ENCODE measurements at regions not wholly inside any gene's neighbourhood (a gene's known extent, or its start where the extent isn't known, plus 50 kb on each side); places are given as distances from the start of the nearest gene placed in this dataset.
"Not testable (repeated sequence)": the region's sequence is repeated elsewhere in the genome, so short reads cannot be mapped to it uniquely, and the experiment has no call there.

GRCh38 chrX:114272096-114272686, 311.7 kb upstream of the HTR2C start:
- no peak for DNase-seq (ENCODE audit: low read depth)

DNA sequence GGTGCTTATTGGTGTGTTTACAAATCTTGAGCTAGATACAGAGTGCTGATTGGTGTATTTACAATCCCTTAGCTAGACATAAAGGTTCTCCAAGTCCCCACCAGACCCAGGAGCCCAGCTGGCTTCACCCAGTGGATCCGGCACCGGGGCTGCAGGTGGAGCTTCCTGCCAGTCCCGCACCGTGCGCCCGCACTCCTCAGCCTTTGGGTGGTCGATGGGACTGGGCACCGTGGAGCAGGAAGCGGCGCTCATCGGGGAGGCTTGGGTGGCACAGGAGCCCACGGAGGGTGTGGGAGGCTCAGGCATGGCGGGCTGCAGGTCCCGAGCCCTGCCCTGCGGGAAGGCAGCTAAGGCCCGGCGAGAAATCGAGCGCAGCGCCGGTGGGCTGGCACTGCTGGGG, 313.5 kb upstream of the HTR2C start:
- not testable (repeated sequence) for DNase-seq (ENCODE audit: low read depth)

DNA sequence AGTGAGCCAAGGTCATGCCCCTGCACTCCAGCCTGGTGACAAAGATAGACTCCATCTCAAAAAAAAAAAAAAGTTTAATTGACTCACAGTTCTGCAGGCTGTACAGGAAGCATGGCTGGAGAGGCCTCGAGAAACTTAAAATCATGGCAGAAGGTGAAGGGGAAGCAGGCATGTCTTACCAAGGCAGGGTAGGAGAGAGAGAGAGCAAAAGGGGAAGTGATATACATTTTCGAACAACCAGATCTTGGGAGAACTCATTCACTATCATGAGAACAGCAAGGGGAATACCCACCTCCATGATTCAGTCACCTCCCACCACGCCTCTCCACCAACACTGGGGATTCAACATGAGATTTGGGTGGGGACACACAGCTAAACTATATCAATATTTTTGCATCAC, 315.2 kb upstream of the HTR2C start:
- DNase-seq (ENCODE audit: low read depth) = no peak

DNA sequence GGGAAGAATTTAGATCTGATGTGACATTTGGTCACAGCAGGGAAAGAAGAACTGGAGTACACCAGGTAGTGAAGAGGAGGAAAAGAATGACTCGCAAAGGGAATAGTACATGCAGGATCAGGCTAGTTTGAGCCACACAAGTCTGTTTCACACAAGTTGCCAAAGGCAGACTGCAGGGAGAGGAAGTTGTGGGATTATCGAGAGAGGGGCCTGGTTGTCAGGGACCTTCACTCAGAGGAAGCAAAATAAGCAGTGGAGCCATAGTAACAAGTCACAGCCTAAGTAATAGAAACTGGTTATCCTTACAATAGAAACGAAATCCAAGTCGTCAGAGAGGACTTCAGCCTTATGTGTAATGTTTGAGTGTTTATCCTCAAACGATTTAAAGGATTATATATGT, 316.7 kb upstream of the HTR2C start:
- DNase-seq (ENCODE audit: low read depth) = no peak

DNA sequence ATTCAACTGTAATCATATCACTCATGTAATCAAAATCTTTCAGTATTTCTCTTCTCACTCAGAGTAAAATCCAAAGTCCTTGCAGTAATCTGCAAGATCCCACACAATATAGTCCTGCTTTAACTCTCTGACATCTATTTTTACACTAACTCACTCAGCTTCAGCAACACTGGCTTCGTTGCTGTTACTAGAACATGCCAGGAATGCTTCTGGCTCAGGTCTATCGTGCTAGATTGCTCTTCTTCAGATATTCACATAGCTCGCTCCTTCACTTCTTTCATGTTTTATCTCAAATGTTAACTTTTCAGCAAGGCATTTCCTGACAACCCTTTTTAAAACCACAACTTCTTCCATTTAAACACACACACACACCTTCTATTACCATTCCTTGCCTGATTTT, 331.7 kb upstream of the HTR2C start:
- no peak for DNase-seq (ENCODE audit: low read depth)

DNA sequence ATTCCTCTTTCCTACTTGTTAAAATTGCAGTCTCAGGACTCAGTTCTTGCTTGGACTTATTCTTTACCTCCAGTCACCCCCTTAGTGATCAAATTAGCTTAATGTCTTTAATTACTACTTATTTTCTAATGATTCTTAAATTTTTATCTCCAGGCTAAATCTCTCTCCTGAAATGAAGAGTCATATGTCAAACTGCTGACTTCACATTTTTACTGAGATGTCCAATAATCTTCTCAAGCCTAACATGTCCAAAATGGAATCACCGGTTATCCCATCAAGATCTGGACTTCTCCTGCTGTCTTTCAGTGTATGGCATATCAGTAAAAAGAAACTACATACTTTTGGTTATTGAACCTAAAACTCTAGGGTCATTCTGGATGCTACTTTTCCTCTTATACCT, 332.3 kb upstream of the HTR2C start:
- no peak for DNase-seq (ENCODE audit: low read depth)

DNA sequence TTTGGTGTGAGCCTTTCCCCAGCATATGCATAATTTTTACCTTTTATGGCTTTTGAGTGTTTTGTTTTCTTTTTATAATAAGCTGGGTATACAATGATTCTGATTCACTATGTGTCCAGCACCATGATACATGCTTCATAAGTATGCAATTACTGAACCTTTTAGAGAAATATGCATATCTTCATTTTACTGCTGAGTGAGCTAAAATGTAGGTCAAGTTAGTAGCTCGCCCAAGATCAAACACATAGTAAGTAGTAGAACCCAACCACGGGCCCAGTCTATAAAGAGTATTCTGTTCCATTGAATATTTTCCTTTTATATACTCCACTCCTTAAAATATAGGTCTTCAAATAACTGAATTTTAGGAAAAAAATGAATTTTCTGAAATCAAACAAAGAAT, 362.4 kb upstream of the HTR2C start:
- no peak for DNase-seq (ENCODE audit: low read depth)

- DNase-seq (ENCODE audit: low read depth) = no peak
Observed at GRCh38 chrX:114210879-114211278, 373.0 kb upstream of the HTR2C start.

DNA sequence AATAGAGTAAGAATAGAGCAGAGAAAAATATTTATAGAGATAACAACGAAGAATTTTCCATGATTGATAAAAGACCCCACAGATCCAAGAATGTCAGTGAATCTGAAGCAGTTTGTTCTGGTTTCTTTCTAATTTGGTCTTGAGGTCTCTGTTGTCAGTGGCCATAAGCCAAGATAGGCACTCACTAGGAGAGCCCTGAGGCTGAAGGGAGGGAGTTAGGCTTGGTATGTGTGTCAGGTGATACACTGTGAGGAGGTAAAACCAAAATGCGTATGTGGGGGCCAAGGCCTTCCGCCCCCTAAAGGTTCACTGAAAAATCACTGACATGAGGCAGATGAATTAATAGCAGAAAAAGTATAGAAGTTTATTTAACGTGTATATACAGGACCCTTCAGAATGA, 382.3 kb upstream of the HTR2C start:
- DNase-seq (ENCODE audit: low read depth) = no peak

DNA sequence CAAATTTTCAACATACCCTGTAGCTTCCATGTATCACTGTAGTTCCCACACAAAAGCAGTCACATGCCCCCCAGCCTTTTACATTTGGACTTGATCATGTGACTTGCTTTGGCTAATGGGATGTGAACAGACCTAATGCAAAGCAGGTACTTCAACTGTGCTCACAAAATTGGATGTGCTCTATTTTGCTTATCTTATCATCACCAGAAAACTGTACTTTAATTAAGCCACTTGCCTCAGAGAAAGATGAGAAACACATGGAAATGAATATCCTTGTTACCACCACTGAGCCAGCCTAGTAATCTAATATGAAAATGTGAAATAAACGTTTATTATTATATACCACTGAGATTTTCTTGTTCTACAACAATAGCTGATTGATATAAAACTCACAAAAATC, 402.7 kb upstream of the HTR2C start:
- DNase-seq (ENCODE audit: low read depth) = no peak

DNA sequence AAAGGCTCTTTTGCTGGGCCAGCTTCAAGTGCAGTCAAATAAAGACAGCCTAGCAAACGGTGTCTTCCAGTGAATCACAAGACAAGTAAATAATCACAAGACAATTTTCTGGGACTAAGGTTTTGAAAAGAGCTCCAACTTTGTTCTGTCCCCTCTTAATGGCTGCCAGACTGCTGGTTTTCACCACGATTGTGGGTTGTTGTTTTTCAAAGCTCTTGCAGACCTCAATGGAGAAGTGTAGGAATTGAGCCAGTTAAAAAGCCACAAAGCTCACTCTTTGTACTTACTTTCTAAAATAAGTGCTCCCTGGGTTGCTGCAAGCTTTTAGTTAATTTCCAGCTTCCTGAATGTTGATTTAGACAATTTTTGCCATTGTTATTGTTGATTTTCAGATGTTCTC, 405.8 kb upstream of the HTR2C start:
- DNase-seq (ENCODE audit: low read depth) = no peak

DNA sequence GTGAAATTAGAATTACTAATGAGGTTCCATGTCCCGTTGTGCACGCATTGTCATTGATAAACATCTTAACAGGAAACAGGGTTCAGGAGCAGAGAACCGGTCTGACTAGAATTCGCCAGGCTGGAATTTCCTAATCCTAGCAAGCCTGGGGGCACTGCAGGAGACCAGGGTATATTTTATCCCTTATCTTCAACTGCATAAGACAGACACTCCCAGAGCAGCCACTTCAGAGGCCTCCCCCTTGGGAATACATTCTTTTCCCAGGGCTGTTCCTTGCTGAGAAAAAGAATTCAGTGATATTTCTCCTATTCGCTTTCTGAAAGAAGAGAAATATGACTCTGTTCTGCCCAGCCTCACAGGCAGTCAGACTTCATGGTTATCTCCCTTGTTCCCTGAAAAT, 416.6 kb upstream of the HTR2C start:
- not testable (repeated sequence) for DNase-seq (ENCODE audit: low read depth)

GRCh38 chrX:114166601-114167000, 417.3 kb upstream of the HTR2C start:
- no peak for DNase-seq (ENCODE audit: low read depth)

GRCh38 chrX:114165537-114165936, 418.3 kb upstream of the HTR2C start:
- DNase-seq (ENCODE audit: low read depth) = no peak

GRCh38 chrX:114162068-114162735, 421.7 kb upstream of the HTR2C start:
- DNase-seq (ENCODE audit: low read depth) = no peak

DNA sequence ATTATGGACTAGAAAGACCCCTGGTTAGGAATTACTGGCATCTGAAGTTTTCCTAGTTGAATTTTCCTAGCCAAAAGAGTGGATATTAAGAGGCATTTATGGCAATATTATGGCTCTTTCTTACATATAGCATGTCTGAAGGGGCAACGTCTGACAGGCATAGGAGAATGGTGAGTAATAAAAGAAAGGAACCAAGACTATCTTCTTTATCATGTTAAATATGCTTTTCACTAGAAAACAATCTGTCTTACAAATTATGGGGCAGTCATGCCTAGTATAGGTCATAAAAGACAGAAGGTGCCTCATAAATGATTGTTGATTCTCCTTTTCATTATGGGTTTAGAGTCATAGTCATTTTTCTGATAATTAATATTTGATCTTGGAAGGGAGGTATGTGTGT, 431.1 kb upstream of the HTR2C start:
- no peak for DNase-seq (ENCODE audit: low read depth)

GRCh38 chrX:114152130-114152529, 431.8 kb upstream of the HTR2C start:
- peak; percentile 0 for DNase-seq (ENCODE audit: low read depth)

DNA sequence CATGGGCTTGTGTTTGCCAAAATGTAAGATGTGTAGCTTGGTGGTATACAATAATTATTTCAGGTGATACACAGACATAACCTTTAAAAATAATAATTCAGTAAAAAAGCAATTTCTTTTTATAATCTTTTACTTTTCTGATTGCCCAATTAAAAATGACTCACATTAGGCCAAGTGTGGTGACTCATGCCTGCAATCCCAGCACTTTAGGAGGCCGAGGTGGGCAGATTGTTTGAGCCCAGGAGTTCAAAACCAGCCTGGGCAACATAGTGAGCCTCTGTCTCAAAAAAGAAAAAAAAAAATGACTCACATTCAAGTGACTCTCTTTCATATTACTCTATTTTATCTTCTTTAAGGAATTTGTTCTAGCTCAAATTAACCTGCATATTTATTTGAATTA, 449.4 kb upstream of the HTR2C start:
- no peak for DNase-seq (ENCODE audit: low read depth)

GRCh38 chrX:114127411-114128025, 456.4 kb upstream of the HTR2C start:
- DNase-seq (ENCODE audit: low read depth) = no peak

DNA sequence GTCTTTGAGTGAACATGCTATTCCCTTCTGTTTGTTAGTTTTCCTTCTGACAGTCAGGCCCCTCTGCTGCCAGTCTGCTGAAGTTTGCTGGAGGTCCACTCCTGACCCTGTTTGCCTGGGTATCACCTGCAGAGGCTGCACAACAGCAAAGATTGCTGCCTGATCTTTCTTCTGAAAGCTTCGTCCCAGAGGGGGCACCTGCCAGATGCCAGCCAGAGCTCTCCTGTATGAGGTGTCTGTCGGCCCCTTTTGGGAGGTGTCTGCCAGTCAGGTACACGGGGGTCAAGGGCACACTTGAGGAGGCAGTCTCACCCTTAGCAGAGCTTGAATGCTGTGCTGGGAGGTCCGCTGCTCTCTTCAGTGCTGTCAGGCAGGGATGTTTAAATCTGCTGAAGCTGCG, 456.9 kb upstream of the HTR2C start:
- DNase-seq (ENCODE audit: low read depth) = no peak

DNA sequence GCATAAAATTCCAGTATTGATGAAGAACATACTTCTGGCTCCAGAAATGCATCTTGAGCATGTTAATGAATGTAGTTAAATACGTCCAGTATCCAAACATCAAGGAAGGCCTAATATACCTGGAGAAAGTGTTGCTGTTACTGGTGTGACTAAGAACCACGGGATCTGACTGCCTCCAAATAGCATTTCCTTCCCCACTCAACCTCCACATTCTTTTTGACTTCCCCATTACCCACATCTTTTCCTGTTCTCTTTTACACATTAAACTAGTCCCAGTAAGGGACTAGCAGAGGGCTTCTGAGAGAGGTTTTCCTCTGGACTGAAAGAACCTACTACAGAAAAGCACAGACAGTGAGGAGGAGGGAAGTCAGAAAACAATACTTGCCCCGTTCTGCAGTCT, 482.8 kb upstream of the HTR2C start:
- no peak for DNase-seq (ENCODE audit: low read depth)

DNA sequence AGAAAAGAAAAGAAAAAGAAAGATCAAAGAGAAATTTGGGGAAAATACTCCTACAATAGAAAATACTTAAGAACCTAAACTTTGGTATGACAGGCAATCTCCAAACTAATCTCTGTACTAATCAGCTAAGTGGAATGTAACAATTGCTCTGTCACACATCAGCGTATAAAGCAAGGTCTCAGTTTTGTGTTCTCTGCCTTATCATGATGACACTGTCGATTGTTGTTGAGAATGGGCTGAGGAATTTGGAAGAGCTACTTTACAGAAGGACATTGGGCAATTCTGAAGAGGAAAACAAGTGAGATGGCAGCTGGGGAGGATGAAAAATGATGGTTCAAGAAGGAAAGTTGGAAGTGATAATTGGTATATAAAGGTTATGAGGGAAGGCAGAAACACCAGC, 486.0 kb upstream of the HTR2C start:
- DNase-seq (ENCODE audit: low read depth) = no peak

DNA sequence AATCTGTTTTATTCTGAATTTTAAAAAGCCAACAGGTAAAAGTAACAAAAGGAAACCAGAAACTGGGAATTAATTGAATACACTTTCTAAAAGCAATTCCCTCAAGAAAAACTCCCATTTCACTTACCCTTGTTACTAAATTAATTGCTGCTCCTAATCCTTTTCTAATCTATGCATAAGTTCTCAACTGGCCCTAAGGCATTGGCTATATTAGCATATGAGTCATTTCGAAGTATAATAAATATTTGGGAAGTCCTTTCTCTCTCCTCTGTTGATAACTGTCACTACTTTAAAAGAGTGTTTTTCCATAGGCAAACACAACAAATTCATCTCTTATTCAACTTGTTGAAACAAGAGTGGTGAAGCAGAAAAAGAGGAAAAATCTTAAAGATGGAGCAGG, 486.5 kb upstream of the HTR2C start:
- DNase-seq (ENCODE audit: low read depth) = no peak

DNA sequence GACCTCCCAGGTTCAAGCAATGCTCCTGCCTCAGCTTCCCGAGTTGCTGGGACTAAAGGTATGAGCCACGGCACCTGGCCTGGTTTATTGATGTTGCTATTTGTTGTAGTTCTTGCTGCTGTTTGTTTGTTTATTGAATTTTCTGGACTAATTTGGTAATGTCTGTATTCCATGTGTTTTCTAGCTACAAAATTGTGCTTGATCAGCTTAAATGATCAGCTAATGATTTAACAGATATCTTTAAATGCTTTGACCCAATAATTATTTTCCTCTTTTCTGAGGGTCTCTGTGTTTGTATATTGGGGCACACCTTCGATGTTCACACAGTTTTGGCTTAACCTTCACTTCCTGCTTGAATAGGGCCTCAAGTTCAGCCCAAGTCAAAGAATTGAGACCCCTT, 488.1 kb upstream of the HTR2C start:
- DNase-seq (ENCODE audit: low read depth) = no peak

Data from LHCN-M2 (cell line).